GM12878 (cell line): ENCODE measurements at regions not wholly inside any gene's neighbourhood (a gene's known extent, or its start where the extent isn't known, plus 50 kb on each side); places are given as distances from the start of the nearest gene placed in this dataset.

ENCODE experiments used
- ATAC-seq: fragments of 200-7000 bp; cut with Tn5 transposase; 3 replicates; pipeline ENCODE4 v1.9.1; 2020; ENCODE audit warnings: mild to moderate bottlenecking, moderate library complexity
- BruUV-seq: library from RNA; stranded (reverse); fragments of 400-500 nt; replicated peaks from 2 replicates; lab custom pipeline; 2021; lab: Mats Ljungman, UMichigan
- CTCF ChIA-PET: fragments of 300-600 bp; sonication (Branson Sonifier 250); formaldehyde crosslinking; extraction: SDS; loops from one replicate; lab custom pipeline; 2021; ENCODE audit warnings: inconsistent platforms; lab: Yijun Ruan, JAX
- POLR2A ChIA-PET: fragments of 350-600 bp; formaldehyde crosslinking; extraction: SDS; loops from one replicate; lab custom pipeline; 2021; ENCODE audit warnings: inconsistent platforms; lab: Charles Lee
- RAD21 ChIA-PET: fragments of 300-600 bp; sonication (Branson Sonifier 250); formaldehyde crosslinking; loops from one replicate; lab custom pipeline; 2023; ENCODE audit warnings: antibody characterized with exemption; ENCODE audit not compliant: unreplicated experiment; lab: Charles Lee
- SMC1A ChIA-PET: fragments of 300-600 bp; sonication (Branson Sonifier 250); formaldehyde crosslinking; loops from one replicate; lab custom pipeline; 2023; ENCODE audit not compliant: unreplicated experiment, uncharacterized antibody; lab: Charles Lee
- DNase-seq: peaks from one replicate; pipeline ENCODE4 v3.0.0-alpha.2; 2011; ENCODE audit warnings: low read depth, low spot score
- FAIRE-seq: peaks from 3 replicates; lab custom pipeline; 2011; peaks lifted over from hg19 to GRCh38; lab: Jason Lieb, UNC
- H2AFZ ChIP-seq: 2 replicates; pipeline ENCODE4 v1.6.0; 2011; ENCODE audit warnings: low read depth, low read length, control low read depth; ENCODE audit not compliant: control insufficient read depth
- H3K27ac ChIP-seq: 2 replicates; pipeline ENCODE4 v1.5.1; 2011; ENCODE audit warnings: control low read depth; ENCODE audit not compliant: control insufficient read depth, insufficient read depth
- H3K27me3 ChIP-seq, 2 experiments: replicated peaks in 1 of 2; 2 replicates each; pipeline versions ENCODE4 v1.6.0 to v1.6.1; 2011; ENCODE audit warnings: low read length in 1 of 2; ENCODE audit not compliant: control insufficient read depth in 2 of 2, insufficient read depth in 2 of 2
- H3K36me3 ChIP-seq, 2 experiments: 2 replicates each; pipeline ENCODE4 v1.5.1; 2011; ENCODE audit warnings: low read length in 1 of 2; ENCODE audit not compliant: control insufficient read depth in 2 of 2, insufficient read depth in 2 of 2
- H3K4me1 ChIP-seq: 2 replicates; pipeline ENCODE4 v1.6.1; 2011; ENCODE audit warnings: mild to moderate bottlenecking, low read length, moderate library complexity, mixed read lengths; ENCODE audit not compliant: control insufficient read depth, insufficient read depth
- H3K4me2 ChIP-seq: 2 replicates; pipeline ENCODE4 v1.6.0; 2011; ENCODE audit warnings: control low read depth; ENCODE audit not compliant: control insufficient read depth, insufficient read depth
- H3K4me3 ChIP-seq: fragments of 200-600 bp; sonication (generic); 2 replicates; pipeline ENCODE4 v1.5.1; 2016
- H3K79me2 ChIP-seq: 2 replicates; pipeline ENCODE4 v1.6.0; 2011; ENCODE audit warnings: low read length; ENCODE audit not compliant: control insufficient read depth, insufficient read depth
- H3K9ac ChIP-seq: 2 replicates; pipeline ENCODE4 v1.8.0; 2011; ENCODE audit warnings: low read length, control low read depth, mixed read lengths; ENCODE audit not compliant: control insufficient read depth, insufficient read depth
- H3K9me3 ChIP-seq: replicated peaks from 3 replicates; pipeline ENCODE4 v1.5.1; 2011; ENCODE audit warnings: mild to moderate bottlenecking, low read length; ENCODE audit not compliant: control insufficient read depth, insufficient read depth
- H4K20me1 ChIP-seq: 2 replicates; pipeline ENCODE4 v1.6.0; 2011; ENCODE audit not compliant: control insufficient read depth, insufficient read depth
- CHD4 ChIP-seq: fragments of 200-600 bp; sonication (generic); IDR thresholded peaks from 2 replicates; pipeline ENCODE4 v1.6.1; 2016; ENCODE audit warnings: mild to moderate bottlenecking
- IKZF1 ChIP-seq: fragments of 450-650 bp; conservative IDR thresholded peaks from 2 replicates; pipeline ENCODE4 v1.6.1; 2017; ENCODE audit warnings: antibody characterized with exemption, mild to moderate bottlenecking
- MEF2A ChIP-seq: IDR thresholded peaks from 2 replicates; pipeline ENCODE4 v1.6.1; 2011; ENCODE audit warnings: low read depth, mild to moderate bottlenecking, low read length, moderate library complexity; ENCODE audit not compliant: insufficient read depth
- MXI1 ChIP-seq: fragments of 150-350 bp; IDR thresholded peaks from 2 replicates; pipeline ENCODE4 v1.6.1; 2011; ENCODE audit warnings: low read depth, mild to moderate bottlenecking, inconsistent platforms, low read length, improper control_type of control experiment
- STAT1 ChIP-seq: fragments of 450-650 bp; conservative IDR thresholded peaks from 2 replicates; pipeline ENCODE4 v1.6.1; 2014; ENCODE audit warnings: antibody characterized with exemption, mild to moderate bottlenecking
- TARDBP ChIP-seq: IDR thresholded peaks from 2 replicates; pipeline ENCODE4 v1.6.1; 2016; ENCODE audit warnings: borderline replicate concordance
- USF1 ChIP-seq: IDR thresholded peaks from 2 replicates; pipeline ENCODE4 v1.6.1; 2011; ENCODE audit warnings: borderline replicate concordance, low read depth, mild to moderate bottlenecking, moderate library complexity, mixed read lengths, low read length; ENCODE audit not compliant: insufficient read depth; ENCODE audit errors: extremely low read length
- WGBS: methylation state at CpG from one replicate; pipeline ENCODE4 v1.1.6; 2016; ENCODE audit warnings: low lambda C conversion rate; ENCODE audit not compliant: insufficient replicate concordance, insufficient coverage; ENCODE audit errors: missing lambda C conversion rate; 5-methylcytosine and 5-hydroxymethylcytosine counted together
- in situ Hi-C: fragments of 300-500 bp; cut with MboI; formaldehyde crosslinking; loops from 9 replicates; pipeline ENCODE4 v1.14.3; 2018; ENCODE audit warnings: mixed read lengths
- intact Hi-C: fragments of 100-400 bp; cut with micrococcal nuclease; formaldehyde crosslinking; loops from one replicate; pipeline ENCODE4 v1.14.2; 2022; ENCODE audit not compliant: unreplicated experiment
- TF ChIP-seq, protein P1 (sequence below): fragments of 450-650 bp; formaldehyde crosslinking; IDR thresholded peaks from 2 replicates; pipeline ENCODE4 v1.4.0; 2022; ENCODE audit warnings: mild to moderate bottlenecking, moderate library complexity
- TF ChIP-seq, protein P2 (sequence below): fragments of 450-650 bp; IDR thresholded peaks from 2 replicates; pipeline ENCODE4 v1.6.1; 2017; ENCODE audit warnings: antibody characterized with exemption, mild to moderate bottlenecking, moderate library complexity

GRCh38 chr14:51444353-51445000 is 204.4 kb downstream of the TMX1 start:
- Histone ChIP-seq H3K9me3 (no peaks in the 10 kb centered on the region), H3K27ac (no peak overlapping the region), H3K4me1 (no peaks in the 10 kb centered on the region), H3K36me3 (no peaks in the 10 kb centered on the region), H3K4me2 (no peak overlapping the region), H3K9ac (no peak overlapping the region), H3K4me3 (no peak overlapping the region), H3K27me3 (no peaks in the 10 kb centered on the region), H3K79me2 (no peaks in the 10 kb centered on the region), H2AFZ (no peak overlapping the region), H4K20me1 (no peaks in the 10 kb centered on the region)
- CTCF ChIA-PET, result no interaction called here
- in situ Hi-C loops (no loop called here), intact Hi-C loops (no loop called here)
- POLR2A ChIA-PET, result no interaction called here
- RAD21 ChIA-PET, result no interaction called here
- no peak for TF ChIP-seq TARDBP
- no peak for TF ChIP-seq USF1
- no peak for TF ChIP-seq STAT1
- TF ChIP-seq, protein P1, sequence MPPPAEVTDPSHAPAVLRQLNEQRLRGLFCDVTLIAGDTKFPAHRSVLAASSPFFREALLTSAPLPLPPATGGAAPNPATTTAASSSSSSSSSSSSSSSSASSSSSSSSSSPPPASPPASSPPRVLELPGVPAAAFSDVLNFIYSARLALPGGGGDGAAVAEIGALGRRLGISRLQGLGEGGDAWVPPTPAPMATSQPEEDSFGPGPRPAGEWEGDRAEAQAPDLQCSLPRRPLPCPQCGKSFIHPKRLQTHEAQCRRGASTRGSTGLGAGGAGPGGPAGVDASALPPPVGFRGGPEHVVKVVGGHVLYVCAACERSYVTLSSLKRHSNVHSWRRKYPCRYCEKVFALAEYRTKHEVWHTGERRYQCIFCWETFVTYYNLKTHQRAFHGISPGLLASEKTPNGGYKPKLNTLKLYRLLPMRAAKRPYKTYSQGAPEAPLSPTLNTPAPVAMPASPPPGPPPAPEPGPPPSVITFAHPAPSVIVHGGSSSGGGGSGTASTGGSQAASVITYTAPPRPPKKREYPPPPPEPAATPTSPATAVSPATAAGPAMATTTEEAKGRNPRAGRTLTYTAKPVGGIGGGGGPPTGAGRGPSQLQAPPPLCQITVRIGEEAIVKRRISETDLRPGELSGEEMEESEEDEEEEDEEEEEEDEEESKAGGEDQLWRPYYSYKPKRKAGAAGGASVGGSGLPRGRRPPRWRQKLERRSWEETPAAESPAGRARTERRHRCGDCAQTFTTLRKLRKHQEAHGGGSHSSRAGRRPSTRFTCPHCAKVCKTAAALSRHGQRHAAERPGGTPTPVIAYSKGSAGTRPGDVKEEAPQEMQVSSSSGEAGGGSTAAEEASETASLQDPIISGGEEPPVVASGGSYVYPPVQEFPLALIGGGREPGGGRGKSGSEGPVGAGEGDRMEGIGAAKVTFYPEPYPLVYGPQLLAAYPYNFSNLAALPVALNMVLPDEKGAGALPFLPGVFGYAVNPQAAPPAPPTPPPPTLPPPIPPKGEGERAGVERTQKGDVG, result no peak
- TF ChIP-seq CHD4, result no peak
- TF ChIP-seq IKZF1, result no peak
- TF ChIP-seq MXI1, result no peak
- TF ChIP-seq MEF2A, result no peak
- TF ChIP-seq, protein P2, sequence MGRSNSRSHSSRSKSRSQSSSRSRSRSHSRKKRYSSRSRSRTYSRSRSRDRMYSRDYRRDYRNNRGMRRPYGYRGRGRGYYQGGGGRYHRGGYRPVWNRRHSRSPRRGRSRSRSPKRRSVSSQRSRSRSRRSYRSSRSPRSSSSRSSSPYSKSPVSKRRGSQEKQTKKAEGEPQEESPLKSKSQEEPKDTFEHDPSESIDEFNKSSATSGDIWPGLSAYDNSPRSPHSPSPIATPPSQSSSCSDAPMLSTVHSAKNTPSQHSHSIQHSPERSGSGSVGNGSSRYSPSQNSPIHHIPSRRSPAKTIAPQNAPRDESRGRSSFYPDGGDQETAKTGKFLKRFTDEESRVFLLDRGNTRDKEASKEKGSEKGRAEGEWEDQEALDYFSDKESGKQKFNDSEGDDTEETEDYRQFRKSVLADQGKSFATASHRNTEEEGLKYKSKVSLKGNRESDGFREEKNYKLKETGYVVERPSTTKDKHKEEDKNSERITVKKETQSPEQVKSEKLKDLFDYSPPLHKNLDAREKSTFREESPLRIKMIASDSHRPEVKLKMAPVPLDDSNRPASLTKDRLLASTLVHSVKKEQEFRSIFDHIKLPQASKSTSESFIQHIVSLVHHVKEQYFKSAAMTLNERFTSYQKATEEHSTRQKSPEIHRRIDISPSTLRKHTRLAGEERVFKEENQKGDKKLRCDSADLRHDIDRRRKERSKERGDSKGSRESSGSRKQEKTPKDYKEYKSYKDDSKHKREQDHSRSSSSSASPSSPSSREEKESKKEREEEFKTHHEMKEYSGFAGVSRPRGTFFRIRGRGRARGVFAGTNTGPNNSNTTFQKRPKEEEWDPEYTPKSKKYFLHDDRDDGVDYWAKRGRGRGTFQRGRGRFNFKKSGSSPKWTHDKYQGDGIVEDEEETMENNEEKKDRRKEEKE, result no peak
- 21% methylated on average over 9 of the region's 9 CpGs for WGBS
- SMC1A ChIA-PET, result no interaction called here
- no peak for FAIRE-seq
- no peak for ATAC-seq
- no peak for DNase-seq
- no TSS peak for BruUV-seq
